DND-41 (cell line): ENCODE measurements at regions not wholly inside any gene's neighbourhood (a gene's known extent, or its start where the extent isn't known, plus 50 kb on each side); places are given as distances from the start of the nearest gene placed in this dataset.
"Not testable (repeated sequence)": the region's sequence is repeated elsewhere in the genome, so short reads cannot be mapped to it uniquely, and the experiment has no call there.

Experiments used
- ATAC-seq: fragments of 200-7000 bp; cut with Tn5 transposase; 3 replicates; pipeline ENCODE4 v1.9.1; 2021; ENCODE audit warnings: low read depth; ENCODE audit not compliant: insufficient read depth
- DNase-seq: peaks from one replicate; pipeline ENCODE4 v3.0.0-alpha.2; 2020
- H2AFZ ChIP-seq: 2 replicates; pipeline ENCODE4 v1.6.0; 2012; ENCODE audit warnings: low read depth, low read length
- H3K27ac ChIP-seq: 2 replicates; pipeline ENCODE4 v1.5.1; 2012; ENCODE audit warnings: low read length, inconsistent platforms
- H3K27me3 ChIP-seq: fragments of 200-600 bp; sonication (generic); 2 replicates; pipeline ENCODE4 v1.6.0; 2012; ENCODE audit warnings: low read length, mild to moderate bottlenecking, inconsistent platforms; ENCODE audit not compliant: insufficient read depth, poor library complexity
- H3K36me3 ChIP-seq: 2 replicates; pipeline ENCODE4 v1.5.1; 2012; ENCODE audit warnings: low read length, inconsistent platforms; ENCODE audit not compliant: insufficient read depth
- H3K4me1 ChIP-seq: 2 replicates; pipeline ENCODE4 v1.5.1; 2012; ENCODE audit warnings: mild to moderate bottlenecking, low read length; ENCODE audit not compliant: insufficient read depth
- H3K4me2 ChIP-seq: 2 replicates; pipeline ENCODE4 v1.6.0; 2012; ENCODE audit warnings: mild to moderate bottlenecking, moderate library complexity, low read length, inconsistent platforms; ENCODE audit not compliant: insufficient read depth
- H3K4me3 ChIP-seq, 2 experiments: fragments of 200-600 bp in 1 of 2; shearing (Covaris generic) in 1 of 2; 2 replicates each; pipeline ENCODE4 v1.5.1; 2012 to 2016; ENCODE audit warnings: inconsistent platforms in 2 of 2, low read length in 2 of 2, mild to moderate bottlenecking in 2 of 2, low read depth in 1 of 2, moderate library complexity in 1 of 2
- H3K79me2 ChIP-seq: 2 replicates; pipeline ENCODE4 v1.6.0; 2012; ENCODE audit warnings: low read length, inconsistent platforms; ENCODE audit not compliant: insufficient read depth
- H3K9ac ChIP-seq: 2 replicates; pipeline ENCODE4 v1.6.0; 2012; ENCODE audit warnings: low read depth, mild to moderate bottlenecking, inconsistent platforms, low read length, moderate library complexity
- H3K9me3 ChIP-seq: 2 replicates; pipeline ENCODE4 v1.5.1; 2012; ENCODE audit warnings: low read length, moderate library complexity, mild to moderate bottlenecking, inconsistent platforms; ENCODE audit not compliant: insufficient read depth, severe bottlenecking
- H4K20me1 ChIP-seq: 2 replicates; pipeline ENCODE4 v1.6.0; 2012; ENCODE audit warnings: low read length; ENCODE audit not compliant: insufficient read depth
- CTCF ChIP-seq: IDR thresholded peaks from 2 replicates; pipeline ENCODE4 v1.5.1; 2012; ENCODE audit warnings: borderline replicate concordance, low read length, moderate library complexity, mild to moderate bottlenecking; ENCODE audit not compliant: poor library complexity, severe bottlenecking; ENCODE audit errors: extremely low read depth
- EZH2 ChIP-seq: IDR thresholded peaks from 3 replicates; pipeline ENCODE4 v1.6.1; 2012; ENCODE audit warnings: borderline replicate concordance, low read depth, mild to moderate bottlenecking, moderate library complexity, low read length, inconsistent platforms; ENCODE audit not compliant: severe bottlenecking

GRCh38 chr7:106365252-106366005 is 80.6 kb upstream of the NAMPT start:
- Histone ChIP-seq H3K4me3 (no peak overlapping the region), H3K4me2 (no peak overlapping the region), H3K4me1 (no peaks in the 10 kb centered on the region), H3K9ac (no peak overlapping the region), H2AFZ (no peak overlapping the region), H3K27ac (no peak overlapping the region), H3K79me2 (no peaks in the 10 kb centered on the region), H4K20me1 (no peaks in the 10 kb centered on the region), H3K9me3 (no peaks in the 10 kb centered on the region), H3K36me3 (no peaks in the 10 kb centered on the region), H3K27me3 (peaks cover 12% of the 10 kb centered on the region)
- TF ChIP-seq EZH2, result no peak
- no peak for TF ChIP-seq CTCF
- ATAC-seq (no peak), DNase-seq (no peak)

GRCh38 chr7:106362507-106362906 is 77.7 kb upstream of the NAMPT start:
- H3K79me2 ChIP-seq, ATAC-seq, H3K4me1 ChIP-seq, H3K36me3 ChIP-seq, H3K4me2 ChIP-seq, H3K27me3 ChIP-seq, H3K9ac ChIP-seq, H3K27ac ChIP-seq, H4K20me1 ChIP-seq, H3K4me3 ChIP-seq, H3K9me3 ChIP-seq, DNase-seq, H2AFZ ChIP-seq: not testable (repeated sequence)

GRCh38 chr7:106358103-106358663 is 73.4 kb upstream of the NAMPT start:
- Histone ChIP-seq H3K9ac (no peak overlapping the region), H2AFZ (no peak overlapping the region), H3K79me2 (no peaks in the 10 kb centered on the region), H3K27ac (no peak overlapping the region), H3K4me3 (no peak overlapping the region), H3K27me3 (peaks cover 8% of the 10 kb centered on the region), H3K9me3 (no peaks in the 10 kb centered on the region), H4K20me1 (no peaks in the 10 kb centered on the region), H3K36me3 (no peaks in the 10 kb centered on the region), H3K4me2 (no peak overlapping the region), H3K4me1 (no peaks in the 10 kb centered on the region)
- DNase-seq (no peak), ATAC-seq (no peak)
- TF ChIP-seq CTCF, result no peak
- no peak for TF ChIP-seq EZH2

- Histone ChIP-seq H3K4me2 (no peak overlapping the region), H3K79me2 (no peaks in the 10 kb centered on the region), H3K4me1 (no peaks in the 10 kb centered on the region), H3K27me3 (peaks cover 8% of the 10 kb centered on the region), H2AFZ (no peak overlapping the region), H4K20me1 (no peaks in the 10 kb centered on the region), H3K9me3 (no peaks in the 10 kb centered on the region), H3K27ac (no peak overlapping the region), H3K9ac (no peak overlapping the region), H3K4me3 (no peak overlapping the region), H3K36me3 (no peaks in the 10 kb centered on the region)
- DNase-seq, result no peak
- ATAC-seq, result no peak
- TF ChIP-seq CTCF, result no peak
- TF ChIP-seq EZH2, result no peak
These were observed 72.9 kb upstream of the NAMPT start for GRCh38 chr7:106357675-106358074.
